ENCODE measurements at regions not wholly inside any gene's neighbourhood (a gene's known extent, or its start where the extent isn't known, plus 50 kb on each side); places are given as distances from the start of the nearest gene placed in this dataset.

DNA sequence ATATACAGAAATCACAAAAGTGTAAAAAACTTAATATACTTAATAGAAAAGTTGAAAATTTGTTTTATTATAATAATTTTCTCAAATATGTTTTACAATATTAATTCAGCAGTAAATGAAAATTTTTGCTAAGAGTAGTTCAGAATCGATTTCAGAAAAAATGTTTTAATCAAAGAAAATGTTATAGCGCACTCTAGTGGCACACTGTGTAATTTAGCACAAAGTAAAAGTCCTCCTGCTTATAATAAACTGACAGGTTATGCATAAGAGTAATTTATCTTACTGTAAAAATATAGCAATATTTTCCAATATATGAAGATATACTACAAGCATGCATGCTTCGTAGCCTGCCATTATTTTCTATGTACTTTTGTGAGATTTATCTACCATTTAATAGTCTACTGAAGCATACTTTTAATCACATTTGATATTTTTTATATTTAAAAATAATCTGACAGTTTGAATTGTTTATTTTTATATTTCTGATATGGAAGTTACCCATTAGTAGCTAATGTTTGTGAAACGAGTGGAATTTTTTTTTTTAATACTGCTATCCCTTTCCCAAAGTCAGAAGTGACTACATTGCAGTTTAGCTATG is 217.9 kb upstream of the KLHL4 start:
- no peaks in the 10 kb centered on the region for H4K20me1 ChIP-seq (ENCODE audit: insufficient read depth, low read length)
- dilution Hi-C loops (cut with HindIII; ENCODE audit: low sequenced_read_pairs, unreplicated experiment) (no loop called here), in situ Hi-C loops (cut with MboI; ENCODE audit: low sequenced_read_pairs) (no loop called here), intact Hi-C loops (cut with micrococcal nuclease) (loop anchor here (2.0 to 5.0 kb wide), 2 partner anchors 487 to 1687 kb away; no protein-coding TSS in a partner anchor)
- H2BK20ac ChIP-seq (ENCODE audit: low read depth, low read length) = no peak overlapping the region
- no peak overlapping the region for H4K8ac ChIP-seq (ENCODE audit: low read depth in 2 of 2, low read length in 2 of 2)
- no peak overlapping the region for H3K56ac ChIP-seq (ENCODE audit: extremely low read depth, insufficient read depth, low read length)
- no peak overlapping the region for H3K9ac ChIP-seq (ENCODE audit: low read depth, low read length)
- ATAC-seq (ENCODE audit: low read depth) (no peak), DNase-seq (peak; percentile 8)
- no peak overlapping the region for H3K23ac ChIP-seq (ENCODE audit: low read depth, low read length)
- H4K5ac ChIP-seq (ENCODE audit: low read depth, low read length) = no peak overlapping the region
- ChIA-PET CTCF (no interaction called here), POLR2A (ENCODE audit: unreplicated experiment) (no interaction called here)
- no peak overlapping the region for H2BK120ac ChIP-seq (ENCODE audit: low read depth, low read length)
- BruUV-seq (replicated peaks) = no TSS peak
- H3K79me1 ChIP-seq (ENCODE audit: low read depth in 1 of 2, low read length in 2 of 2) = no peaks in the 10 kb centered on the region
- no peaks in the 10 kb centered on the region for H3K36me3 ChIP-seq (ENCODE audit: control insufficient read depth, insufficient read depth, low read length)
- H2BK15ac ChIP-seq (ENCODE audit: low read depth, low read length) = no peak overlapping the region
- no peaks in the 10 kb centered on the region for H3K27me3 ChIP-seq (ENCODE audit: control insufficient read depth, insufficient read depth, low read length)
- H3K18ac ChIP-seq (ENCODE audit: low read depth, low read length) = no peak overlapping the region
- H3K14ac ChIP-seq (replicated peaks; ENCODE audit: low read depth, low read length) = no peak overlapping the region
- H2AFZ ChIP-seq (replicated peaks; ENCODE audit: low read length, poor library complexity) = no peak overlapping the region
- no peak overlapping the region for H3K4me2 ChIP-seq (ENCODE audit: low read depth, low read length)
- H2BK5ac ChIP-seq (ENCODE audit: low read depth, low read length, poor library complexity, severe bottlenecking) = no peak overlapping the region
- no peaks in the 10 kb centered on the region for H3K4me1 ChIP-seq (ENCODE audit: control insufficient read depth, insufficient read depth, low read length)
- H3K9me3 ChIP-seq (ENCODE audit: control insufficient read depth, insufficient read depth, low read length) = no peaks in the 10 kb centered on the region
- H3K9me1 ChIP-seq (ENCODE audit: insufficient read depth, low read length) = no peaks in the 10 kb centered on the region
- no peak overlapping the region for H3K27ac ChIP-seq (ENCODE audit: insufficient read depth, low read length)
- H4K91ac ChIP-seq (ENCODE audit: insufficient read depth, low read depth, low read length) = no peak overlapping the region
- H3K4ac ChIP-seq (ENCODE audit: low read depth, low read length) = no peak overlapping the region
- WGBS, 2 experiments (ENCODE audit: extremely low coverage in 2 of 2, insufficient read length in 1 of 2) = no CpG with 5 or more reads among the region's 4 CpGs
- H2AK5ac ChIP-seq (ENCODE audit: low read depth, low read length) = no peak overlapping the region
- TF ChIP-seq RCOR1 (IDR thresholded peaks at IDR 0.05; ENCODE audit: insufficient replicate concordance, low read length) (no peak), SMC3 (IDR thresholded peaks at IDR 0.05; ENCODE audit: low read depth, low read length) (0 out of 2 replicates have a peak, but pooled peaks have one; percentile 22), CHD1 (IDR thresholded peaks at IDR 0.05; ENCODE audit: low read depth, low read length) (no peak), RAD21 (IDR thresholded peaks at IDR 0.05; ENCODE audit: low read length) (peak; percentile 31; the same call in 1 of the 2 replicates)
- TF ChIP-seq, protein P1, sequence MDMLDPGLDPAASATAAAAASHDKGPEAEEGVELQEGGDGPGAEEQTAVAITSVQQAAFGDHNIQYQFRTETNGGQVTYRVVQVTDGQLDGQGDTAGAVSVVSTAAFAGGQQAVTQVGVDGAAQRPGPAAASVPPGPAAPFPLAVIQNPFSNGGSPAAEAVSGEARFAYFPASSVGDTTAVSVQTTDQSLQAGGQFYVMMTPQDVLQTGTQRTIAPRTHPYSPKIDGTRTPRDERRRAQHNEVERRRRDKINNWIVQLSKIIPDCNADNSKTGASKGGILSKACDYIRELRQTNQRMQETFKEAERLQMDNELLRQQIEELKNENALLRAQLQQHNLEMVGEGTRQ (IDR thresholded peaks at IDR 0.05; ENCODE audit: low read depth, low read length) = no peak
- TF ChIP-seq, protein P2, sequence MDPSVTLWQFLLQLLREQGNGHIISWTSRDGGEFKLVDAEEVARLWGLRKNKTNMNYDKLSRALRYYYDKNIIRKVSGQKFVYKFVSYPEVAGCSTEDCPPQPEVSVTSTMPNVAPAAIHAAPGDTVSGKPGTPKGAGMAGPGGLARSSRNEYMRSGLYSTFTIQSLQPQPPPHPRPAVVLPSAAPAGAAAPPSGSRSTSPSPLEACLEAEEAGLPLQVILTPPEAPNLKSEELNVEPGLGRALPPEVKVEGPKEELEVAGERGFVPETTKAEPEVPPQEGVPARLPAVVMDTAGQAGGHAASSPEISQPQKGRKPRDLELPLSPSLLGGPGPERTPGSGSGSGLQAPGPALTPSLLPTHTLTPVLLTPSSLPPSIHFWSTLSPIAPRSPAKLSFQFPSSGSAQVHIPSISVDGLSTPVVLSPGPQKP (IDR thresholded peaks at IDR 0.05; ENCODE audit: borderline replicate concordance, low read depth, low read length) = no peak
- TF ChIP-seq, protein P3, sequence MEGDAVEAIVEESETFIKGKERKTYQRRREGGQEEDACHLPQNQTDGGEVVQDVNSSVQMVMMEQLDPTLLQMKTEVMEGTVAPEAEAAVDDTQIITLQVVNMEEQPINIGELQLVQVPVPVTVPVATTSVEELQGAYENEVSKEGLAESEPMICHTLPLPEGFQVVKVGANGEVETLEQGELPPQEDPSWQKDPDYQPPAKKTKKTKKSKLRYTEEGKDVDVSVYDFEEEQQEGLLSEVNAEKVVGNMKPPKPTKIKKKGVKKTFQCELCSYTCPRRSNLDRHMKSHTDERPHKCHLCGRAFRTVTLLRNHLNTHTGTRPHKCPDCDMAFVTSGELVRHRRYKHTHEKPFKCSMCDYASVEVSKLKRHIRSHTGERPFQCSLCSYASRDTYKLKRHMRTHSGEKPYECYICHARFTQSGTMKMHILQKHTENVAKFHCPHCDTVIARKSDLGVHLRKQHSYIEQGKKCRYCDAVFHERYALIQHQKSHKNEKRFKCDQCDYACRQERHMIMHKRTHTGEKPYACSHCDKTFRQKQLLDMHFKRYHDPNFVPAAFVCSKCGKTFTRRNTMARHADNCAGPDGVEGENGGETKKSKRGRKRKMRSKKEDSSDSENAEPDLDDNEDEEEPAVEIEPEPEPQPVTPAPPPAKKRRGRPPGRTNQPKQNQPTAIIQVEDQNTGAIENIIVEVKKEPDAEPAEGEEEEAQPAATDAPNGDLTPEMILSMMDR (conservative IDR thresholded peaks at IDR 0.05; ENCODE audit: low read depth, low read length) = peak; percentile 61
- no peak overlapping the region for H3K4me3 ChIP-seq (ENCODE audit: insufficient read depth, low read depth, low read length)
- H2AK9ac ChIP-seq (replicated peaks; ENCODE audit: low read depth, low read length, poor library complexity) = no peak overlapping the region

All from IMR-90 (cell line).